GM12878 (cell line): ENCODE measurements at regions not wholly inside any gene's neighbourhood (a gene's known extent, or its start where the extent isn't known, plus 50 kb on each side); places are given as distances from the start of the nearest gene placed in this dataset.

Source experiments
- ATAC-seq: fragments of 200-7000 bp; cut with Tn5 transposase; 3 replicates; pipeline ENCODE4 v1.9.1; 2020; ENCODE audit warnings: mild to moderate bottlenecking, moderate library complexity
- BruUV-seq: library from RNA; stranded (reverse); fragments of 400-500 nt; replicated peaks from 2 replicates; lab custom pipeline; 2021; lab: Mats Ljungman, UMichigan
- CTCF ChIA-PET: fragments of 300-600 bp; sonication (Branson Sonifier 250); formaldehyde crosslinking; extraction: SDS; loops from one replicate; lab custom pipeline; 2021; ENCODE audit warnings: inconsistent platforms; lab: Yijun Ruan, JAX
- POLR2A ChIA-PET: fragments of 350-600 bp; formaldehyde crosslinking; extraction: SDS; loops from one replicate; lab custom pipeline; 2021; ENCODE audit warnings: inconsistent platforms; lab: Charles Lee
- RAD21 ChIA-PET: fragments of 300-600 bp; sonication (Branson Sonifier 250); formaldehyde crosslinking; loops from one replicate; lab custom pipeline; 2023; ENCODE audit warnings: antibody characterized with exemption; ENCODE audit not compliant: unreplicated experiment; lab: Charles Lee
- SMC1A ChIA-PET: fragments of 300-600 bp; sonication (Branson Sonifier 250); formaldehyde crosslinking; loops from one replicate; lab custom pipeline; 2023; ENCODE audit not compliant: unreplicated experiment, uncharacterized antibody; lab: Charles Lee
- DNase-seq: peaks from one replicate; pipeline ENCODE4 v3.0.0-alpha.2; 2011; ENCODE audit warnings: low read depth, low spot score
- FAIRE-seq: peaks from 3 replicates; lab custom pipeline; 2011; peaks lifted over from hg19 to GRCh38; lab: Jason Lieb, UNC
- H2AFZ ChIP-seq: 2 replicates; pipeline ENCODE4 v1.6.0; 2011; ENCODE audit warnings: low read depth, low read length, control low read depth; ENCODE audit not compliant: control insufficient read depth
- H3K27ac ChIP-seq: 2 replicates; pipeline ENCODE4 v1.5.1; 2011; ENCODE audit warnings: control low read depth; ENCODE audit not compliant: control insufficient read depth, insufficient read depth
- H3K27me3 ChIP-seq, 2 experiments: replicated peaks in 1 of 2; 2 replicates each; pipeline versions ENCODE4 v1.6.0 to v1.6.1; 2011; ENCODE audit warnings: low read length in 1 of 2; ENCODE audit not compliant: control insufficient read depth in 2 of 2, insufficient read depth in 2 of 2
- H3K36me3 ChIP-seq, 2 experiments: 2 replicates each; pipeline ENCODE4 v1.5.1; 2011; ENCODE audit warnings: low read length in 1 of 2; ENCODE audit not compliant: control insufficient read depth in 2 of 2, insufficient read depth in 2 of 2
- H3K4me1 ChIP-seq: 2 replicates; pipeline ENCODE4 v1.6.1; 2011; ENCODE audit warnings: mild to moderate bottlenecking, low read length, moderate library complexity, mixed read lengths; ENCODE audit not compliant: control insufficient read depth, insufficient read depth
- H3K4me2 ChIP-seq: 2 replicates; pipeline ENCODE4 v1.6.0; 2011; ENCODE audit warnings: control low read depth; ENCODE audit not compliant: control insufficient read depth, insufficient read depth
- H3K4me3 ChIP-seq: fragments of 200-600 bp; sonication (generic); 2 replicates; pipeline ENCODE4 v1.5.1; 2016
- H3K79me2 ChIP-seq: 2 replicates; pipeline ENCODE4 v1.6.0; 2011; ENCODE audit warnings: low read length; ENCODE audit not compliant: control insufficient read depth, insufficient read depth
- H3K9ac ChIP-seq: 2 replicates; pipeline ENCODE4 v1.8.0; 2011; ENCODE audit warnings: low read length, control low read depth, mixed read lengths; ENCODE audit not compliant: control insufficient read depth, insufficient read depth
- H3K9me3 ChIP-seq: replicated peaks from 3 replicates; pipeline ENCODE4 v1.5.1; 2011; ENCODE audit warnings: mild to moderate bottlenecking, low read length; ENCODE audit not compliant: control insufficient read depth, insufficient read depth
- H4K20me1 ChIP-seq: 2 replicates; pipeline ENCODE4 v1.6.0; 2011; ENCODE audit not compliant: control insufficient read depth, insufficient read depth
- BHLHE40 ChIP-seq, 2 experiments: fragments of 450-650 bp in 1 of 2; IDR thresholded peaks; 2 replicates each; pipeline ENCODE4 v1.6.1; 2011 to 2017; ENCODE audit warnings: low read depth in 2 of 2, borderline replicate concordance in 1 of 2, improper control_type of control experiment in 1 of 2, low read length in 1 of 2, mild to moderate bottlenecking in 1 of 2
- CEBPB ChIP-seq, 2 experiments: fragments of 150-350 bp in 1 of 2; IDR thresholded peaks; 2 replicates each; pipeline ENCODE4 v1.6.1; 2012 to 2014; ENCODE audit warnings: low read depth in 2 of 2, low read length in 2 of 2, borderline replicate concordance in 1 of 2, inconsistent platforms in 1 of 2
- CREM ChIP-seq: IDR thresholded peaks from 2 replicates; pipeline ENCODE4 v1.6.1; 2014; ENCODE audit warnings: antibody characterized with exemption, low read depth
- CTCF ChIP-seq, 3 experiments: IDR thresholded peaks in 2 of 3; conservative IDR thresholded peaks in 1 of 3; 2 replicates each; pipeline ENCODE4 v1.5.1; 2011; ENCODE audit warnings: low read depth in 3 of 3, low read length in 3 of 3, mild to moderate bottlenecking in 3 of 3, control low read depth in 2 of 3, moderate library complexity in 2 of 3, inconsistent platforms in 1 of 3, mixed read lengths in 1 of 3; ENCODE audit not compliant: control insufficient read depth in 2 of 3, insufficient read depth in 1 of 3; ENCODE audit errors: extremely low read depth in 1 of 3
- E2F4 ChIP-seq: IDR thresholded peaks from 2 replicates; pipeline ENCODE4 v1.6.1; 2012; ENCODE audit warnings: low read depth, low read length, improper control_type of control experiment
- FOS ChIP-seq: IDR thresholded peaks from 3 replicates; pipeline ENCODE4 v1.6.1; 2011; ENCODE audit warnings: borderline replicate concordance; ENCODE audit not compliant: insufficient read length; ENCODE audit errors: extremely low read depth
- HDAC2 ChIP-seq: fragments of 200-600 bp; sonication (generic); IDR thresholded peaks from 2 replicates; pipeline ENCODE4 v1.6.1; 2017
- KDM1A ChIP-seq: fragments of 200-600 bp; sonication (generic); IDR thresholded peaks from 2 replicates; pipeline ENCODE4 v1.6.1; 2016; ENCODE audit warnings: borderline replicate concordance
- LARP7 ChIP-seq: fragments of 450-650 bp; IDR thresholded peaks from 2 replicates; pipeline ENCODE4 v1.6.1; 2017; ENCODE audit warnings: mild to moderate bottlenecking
- MLLT1 ChIP-seq: fragments of 450-650 bp; IDR thresholded peaks from 2 replicates; pipeline ENCODE4 v1.6.1; 2016; ENCODE audit warnings: mild to moderate bottlenecking
- MYC ChIP-seq: IDR thresholded peaks from 2 replicates; pipeline ENCODE4 v1.6.1; 2011; ENCODE audit warnings: mild to moderate bottlenecking, low read length, moderate library complexity, inconsistent platforms; ENCODE audit not compliant: insufficient read depth, insufficient replicate concordance, insufficient read length, severe bottlenecking
- NFXL1 ChIP-seq: fragments of 450-650 bp; IDR thresholded peaks from 2 replicates; pipeline ENCODE4 v1.6.1; 2017; ENCODE audit warnings: antibody characterized with exemption, mild to moderate bottlenecking, borderline replicate concordance
- SMARCA5 ChIP-seq: fragments of 450-650 bp; IDR thresholded peaks from 2 replicates; pipeline ENCODE4 v1.6.1; 2017; ENCODE audit warnings: mild to moderate bottlenecking
- STAT1 ChIP-seq: fragments of 450-650 bp; conservative IDR thresholded peaks from 2 replicates; pipeline ENCODE4 v1.6.1; 2014; ENCODE audit warnings: antibody characterized with exemption, mild to moderate bottlenecking
- WRNIP1 ChIP-seq: IDR thresholded peaks from 2 replicates; pipeline ENCODE4 v1.6.1; 2011; ENCODE audit warnings: low read depth, low read length, improper control_type of control experiment, borderline replicate concordance
- ZNF274 ChIP-seq: IDR thresholded peaks from one replicate; pipeline ENCODE4 v1.8.0; 2011; ENCODE audit not compliant: insufficient read length, insufficient read depth
- ZZZ3 ChIP-seq: IDR thresholded peaks from 2 replicates; pipeline ENCODE4 v1.6.1; 2011; ENCODE audit warnings: low read depth; ENCODE audit not compliant: control insufficient read depth, insufficient read length
- WGBS: methylation state at CpG from one replicate; pipeline ENCODE4 v1.1.6; 2016; ENCODE audit warnings: low lambda C conversion rate; ENCODE audit not compliant: insufficient replicate concordance, insufficient coverage; ENCODE audit errors: missing lambda C conversion rate; 5-methylcytosine and 5-hydroxymethylcytosine counted together
- in situ Hi-C: fragments of 300-500 bp; cut with MboI; formaldehyde crosslinking; loops from 9 replicates; pipeline ENCODE4 v1.14.3; 2018; ENCODE audit warnings: mixed read lengths
- intact Hi-C: fragments of 100-400 bp; cut with micrococcal nuclease; formaldehyde crosslinking; loops from one replicate; pipeline ENCODE4 v1.14.2; 2022; ENCODE audit not compliant: unreplicated experiment

- no peak for TF ChIP-seq ZZZ3
- TF ChIP-seq, all 136 proteins: peak for 0
These were observed 541.2 kb downstream of the BUD13 start (continued) for GRCh38 chr11:116231543-116231942.

GRCh38 chr11:116230438-116230837 is 542.3 kb downstream of the BUD13 start:
- Histone ChIP-seq H3K79me2 (no peaks in the 10 kb centered on the region), H3K4me1 (no peaks in the 10 kb centered on the region), H3K36me3 (no peaks in the 10 kb centered on the region), H4K20me1 (no peaks in the 10 kb centered on the region), H3K27me3 (no peaks in the 10 kb centered on the region; a peak in 1 of 4 replicates), H3K4me3 (no peak overlapping the region), H2AFZ (no peak overlapping the region), H3K9me3 (no peaks in the 10 kb centered on the region), H3K4me2 (no peak overlapping the region), H3K9ac (no peak overlapping the region), H3K27ac (no peak overlapping the region)
- intact Hi-C loops (no loop called here), in situ Hi-C loops (no loop called here)
- ChIA-PET CTCF (interaction anchor here (0.6 kb wide), 1 partner anchor 896 kb away, joined by 3 read pairs; no protein-coding TSS in a partner anchor), SMC1A (interaction anchor here (0.7 kb wide), 1 partner anchor 102 kb away, joined by 3 read pairs; no protein-coding TSS in a partner anchor), RAD21 (no interaction called here), POLR2A (no interaction called here)
- no peak for ATAC-seq
- no TSS peak for BruUV-seq
- WGBS, result 66% methylated on average over 8 of the region's 8 CpGs
- no peak for DNase-seq
- FAIRE-seq, result no peak
- TF ChIP-seq ZNF274, result no peak
- no peak for TF ChIP-seq CTCF (IDR thresholded peaks at IDR 0.05 in 2 of 3, conservative IDR thresholded peaks at IDR 0.05 in 1 of 3; ENCODE audit: control insufficient read depth in 2 of 3, extremely low read depth in 1 of 3, insufficient read depth in 1 of 3, low read depth in 3 of 3, low read length in 3 of 3)
- no peak for TF ChIP-seq NFXL1
- no peak for TF ChIP-seq MYC
- no peak for TF ChIP-seq STAT1
- no peak for TF ChIP-seq CREM
- no peak for TF ChIP-seq SMARCA5
- TF ChIP-seq LARP7, result no peak
- TF ChIP-seq WRNIP1, result no peak
- no peak for TF ChIP-seq CEBPB (IDR thresholded peaks at IDR 0.05; ENCODE audit: borderline replicate concordance in 1 of 2, low read depth in 2 of 2, low read length in 2 of 2)
- no peak for TF ChIP-seq MLLT1
- no peak for TF ChIP-seq FOS
- no peak for TF ChIP-seq BHLHE40 (IDR thresholded peaks at IDR 0.05; ENCODE audit: borderline replicate concordance in 1 of 2, low read depth in 2 of 2, low read length in 1 of 2)
- TF ChIP-seq KDM1A, result no peak
- TF ChIP-seq E2F4, result no peak
- no peak for TF ChIP-seq HDAC2
